ENCODE measurements at regions not wholly inside any gene's neighbourhood (a gene's known extent, or its start where the extent isn't known, plus 50 kb on each side); places are given as distances from the start of the nearest gene placed in this dataset.

DNA sequence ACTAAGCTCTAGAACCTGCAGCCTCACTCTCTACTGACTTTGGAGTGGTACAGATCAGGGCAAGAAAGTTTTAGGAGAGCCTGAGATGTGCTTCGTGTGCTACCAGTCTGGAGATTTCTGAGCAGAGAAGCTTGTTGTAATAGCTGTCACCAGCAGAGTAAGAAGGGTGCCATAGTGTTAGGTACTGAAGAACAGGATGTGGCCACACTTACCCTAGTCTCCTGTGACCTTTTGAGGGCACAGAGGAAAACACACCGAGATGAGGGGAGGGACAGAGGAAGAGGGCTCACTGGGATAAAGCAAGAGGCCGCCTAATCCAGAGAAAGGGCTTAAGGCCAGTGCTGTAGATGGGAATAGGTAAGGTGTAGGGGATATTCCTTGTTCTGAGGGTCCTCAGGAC is 146.2 kb upstream of the MTPN start:
- TF ChIP-seq, protein P1, sequence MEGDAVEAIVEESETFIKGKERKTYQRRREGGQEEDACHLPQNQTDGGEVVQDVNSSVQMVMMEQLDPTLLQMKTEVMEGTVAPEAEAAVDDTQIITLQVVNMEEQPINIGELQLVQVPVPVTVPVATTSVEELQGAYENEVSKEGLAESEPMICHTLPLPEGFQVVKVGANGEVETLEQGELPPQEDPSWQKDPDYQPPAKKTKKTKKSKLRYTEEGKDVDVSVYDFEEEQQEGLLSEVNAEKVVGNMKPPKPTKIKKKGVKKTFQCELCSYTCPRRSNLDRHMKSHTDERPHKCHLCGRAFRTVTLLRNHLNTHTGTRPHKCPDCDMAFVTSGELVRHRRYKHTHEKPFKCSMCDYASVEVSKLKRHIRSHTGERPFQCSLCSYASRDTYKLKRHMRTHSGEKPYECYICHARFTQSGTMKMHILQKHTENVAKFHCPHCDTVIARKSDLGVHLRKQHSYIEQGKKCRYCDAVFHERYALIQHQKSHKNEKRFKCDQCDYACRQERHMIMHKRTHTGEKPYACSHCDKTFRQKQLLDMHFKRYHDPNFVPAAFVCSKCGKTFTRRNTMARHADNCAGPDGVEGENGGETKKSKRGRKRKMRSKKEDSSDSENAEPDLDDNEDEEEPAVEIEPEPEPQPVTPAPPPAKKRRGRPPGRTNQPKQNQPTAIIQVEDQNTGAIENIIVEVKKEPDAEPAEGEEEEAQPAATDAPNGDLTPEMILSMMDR (IDR thresholded peaks at IDR 0.05), result no peak
- TF ChIP-seq EZH2 (IDR thresholded peaks at IDR 0.05; ENCODE audit: borderline replicate concordance, insufficient read depth, low read depth, low read length, poor library complexity, severe bottlenecking), result no peak

Data from B cell (primary cell).